GM19372 (cell line): ENCODE measurements at regions not wholly inside any gene's neighbourhood (a gene's known extent, or its start where the extent isn't known, plus 50 kb on each side); places are given as distances from the start of the nearest gene placed in this dataset.

Experiments used
- ATAC-seq: cut with Tn5 transposase; IDR thresholded peaks from one replicate; pipeline ENCODE4 v1.9.1; 2021; ENCODE audit warnings: mild to moderate bottlenecking, low read depth, moderate library complexity; ENCODE audit not compliant: unreplicated experiment

DNA sequence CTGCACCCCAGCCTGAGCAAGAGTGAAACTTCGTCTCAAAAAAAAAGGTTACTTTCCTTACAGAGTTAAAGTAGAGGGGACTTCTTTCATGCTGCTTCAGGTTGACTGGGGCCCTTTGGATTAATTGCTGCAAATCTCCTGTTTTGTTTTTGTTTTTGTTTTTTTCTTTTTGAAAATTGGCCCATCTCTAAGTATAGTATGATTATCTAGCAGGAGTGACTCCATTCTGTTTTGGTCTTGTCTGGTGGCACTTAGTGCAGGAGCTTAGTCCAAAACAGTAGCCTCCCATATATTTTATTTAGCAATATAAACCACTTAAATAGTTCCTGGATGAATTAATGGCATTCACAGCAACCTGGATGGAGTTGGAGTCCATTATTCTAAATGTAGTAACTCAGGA, 113.0 kb downstream of the RPL22L1 start:
- ATAC-seq, result no peak

DNA sequence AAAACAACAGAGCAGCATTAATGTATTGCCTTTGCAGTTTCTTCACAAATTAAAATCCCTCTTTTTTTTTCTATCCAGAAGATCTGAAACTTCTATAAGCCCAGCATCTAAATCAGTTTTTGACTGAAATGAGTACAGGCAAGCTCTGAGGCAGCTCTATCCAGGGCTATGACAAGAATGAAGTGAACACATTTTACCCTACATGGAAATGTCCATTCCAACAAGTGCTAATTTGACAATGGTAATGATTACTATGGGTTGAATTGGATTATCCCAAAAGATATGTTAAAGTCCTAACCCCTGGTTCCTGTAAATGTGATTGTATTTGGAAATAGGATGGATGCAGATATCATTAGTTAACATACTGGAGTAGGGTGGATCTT, 115.7 kb downstream of the RPL22L1 start:
- ATAC-seq, result no peak

GRCh38 chr3:170753421-170754310, 116.3 kb downstream of the RPL22L1 start:
- no peak for ATAC-seq

DNA sequence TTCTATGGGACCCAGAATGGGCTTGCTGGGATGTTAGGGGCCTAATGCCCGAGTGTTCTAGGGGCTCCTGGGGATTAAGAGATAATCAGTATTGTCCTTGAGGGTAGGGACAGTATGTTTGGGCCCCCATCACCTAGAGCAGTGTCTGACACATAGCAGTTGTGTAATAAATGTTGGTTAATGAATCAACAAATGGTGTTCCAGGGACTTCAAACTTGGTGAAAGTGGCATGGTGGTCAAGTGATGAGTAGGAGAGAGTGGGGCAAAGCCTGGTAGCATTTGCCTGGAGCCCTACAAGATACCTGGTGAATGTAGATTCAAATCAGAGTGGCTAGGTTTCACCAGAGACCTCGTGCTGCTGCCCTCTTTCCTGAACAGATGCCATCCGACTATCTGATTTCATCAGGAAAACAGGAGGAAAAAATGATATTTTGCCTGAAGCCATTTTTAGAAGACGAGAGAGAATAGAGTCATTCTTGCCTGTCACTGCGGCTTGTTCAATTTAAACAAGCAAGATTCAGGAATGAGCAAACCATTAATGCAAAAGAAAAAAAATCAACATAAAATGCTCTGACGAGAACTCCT, 117.3 kb downstream of the RPL22L1 start:
- ATAC-seq, result no peak

DNA sequence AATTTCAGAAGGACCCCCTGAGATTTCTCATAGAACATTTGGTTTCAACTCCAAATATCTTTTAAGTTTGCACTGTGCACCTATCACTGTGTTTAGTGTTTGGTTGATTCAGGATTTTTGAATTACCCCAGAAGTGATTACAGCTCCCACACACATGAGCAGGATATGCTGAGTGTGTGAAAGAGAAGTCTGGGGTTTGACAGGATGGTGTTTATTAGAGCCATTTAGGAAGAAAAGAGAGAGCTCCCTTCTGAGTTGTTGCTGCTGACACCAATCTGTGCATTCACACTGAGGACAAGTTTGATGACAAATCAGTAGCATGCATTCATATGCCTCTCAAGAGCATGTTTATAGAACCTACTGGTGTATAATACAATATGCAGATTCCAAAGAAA, 118.1 kb downstream of the RPL22L1 start:
- ATAC-seq, result no peak

- ATAC-seq, result no peak
Measured at GRCh38 chr3:170751083-170751898, 118.7 kb downstream of the RPL22L1 start.

GRCh38 chr3:170750478-170750830, 119.5 kb downstream of the RPL22L1 start:
- no peak for ATAC-seq

GRCh38 chr3:170749765-170750477, 120.1 kb downstream of the RPL22L1 start:
- ATAC-seq, result no peak

- ATAC-seq, result no peak
Measured at GRCh38 chr3:170749185-170749584, 120.8 kb downstream of the RPL22L1 start.

DNA sequence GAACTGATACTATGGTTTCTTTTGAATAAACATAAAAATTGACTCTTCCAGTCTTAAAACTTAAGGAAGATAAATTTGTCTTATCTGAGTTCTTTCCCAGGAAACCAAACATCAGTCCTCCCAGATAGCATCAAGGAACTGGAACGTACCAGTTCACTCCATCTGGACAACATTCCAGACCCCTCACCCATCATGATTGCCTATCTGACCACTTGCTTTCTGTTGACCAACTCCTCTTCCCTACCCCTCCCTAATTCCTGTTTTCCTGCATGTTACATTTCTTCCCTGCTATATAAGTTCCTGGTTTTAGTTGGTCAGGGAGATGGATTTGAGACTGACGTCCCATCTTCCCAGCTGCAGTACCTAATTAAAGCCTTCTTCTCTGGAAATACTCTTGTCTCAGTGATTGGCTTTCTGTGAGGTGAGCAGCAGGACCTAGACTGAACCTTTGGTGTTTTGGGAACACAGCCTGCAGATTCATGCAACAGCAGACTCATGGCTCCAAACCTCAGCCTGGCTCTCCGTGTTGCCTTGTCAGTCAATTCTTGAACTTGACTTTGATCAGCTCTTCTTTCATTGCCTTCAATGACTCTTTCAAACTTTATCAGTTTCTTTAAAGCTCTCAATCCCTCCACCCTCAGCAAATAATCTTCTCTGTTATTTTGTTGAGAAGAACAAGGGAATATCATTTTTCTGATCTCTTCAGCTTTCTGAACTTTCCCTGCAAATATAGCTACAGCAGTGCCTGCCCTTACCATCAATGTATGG, 123.6 kb downstream of the RPL22L1 start:
- no peak for ATAC-seq

DNA sequence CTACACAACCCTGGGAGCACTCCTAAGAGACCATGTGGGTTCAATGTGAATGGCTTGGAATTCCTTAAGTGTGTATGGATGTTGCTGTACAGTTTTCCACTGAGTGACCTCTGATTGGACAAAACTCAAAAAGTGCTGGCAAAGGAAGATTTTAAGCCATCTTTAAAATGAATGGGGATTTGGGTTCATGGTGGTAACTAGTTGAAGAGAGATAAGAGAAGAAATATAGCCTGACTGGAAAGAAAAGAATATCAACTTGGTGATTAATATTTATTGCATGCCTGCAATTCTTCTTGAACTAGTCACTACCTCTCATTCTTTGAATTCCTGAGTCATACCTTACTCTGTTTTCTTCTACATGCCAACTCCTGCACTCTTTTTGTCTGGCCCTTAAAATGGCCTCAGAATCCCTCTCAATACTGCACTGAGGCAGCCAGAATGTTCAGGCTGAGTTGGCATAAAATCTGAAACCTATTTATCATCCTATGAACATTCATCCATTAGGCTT, 124.7 kb downstream of the RPL22L1 start:
- no peak for ATAC-seq

- no peak for ATAC-seq
Measured at GRCh38 chr3:170741756-170742529, 128.1 kb downstream of the RPL22L1 start.

GRCh38 chr3:170740726-170741591, 129.0 kb downstream of the RPL22L1 start:
- ATAC-seq, result no peak

DNA sequence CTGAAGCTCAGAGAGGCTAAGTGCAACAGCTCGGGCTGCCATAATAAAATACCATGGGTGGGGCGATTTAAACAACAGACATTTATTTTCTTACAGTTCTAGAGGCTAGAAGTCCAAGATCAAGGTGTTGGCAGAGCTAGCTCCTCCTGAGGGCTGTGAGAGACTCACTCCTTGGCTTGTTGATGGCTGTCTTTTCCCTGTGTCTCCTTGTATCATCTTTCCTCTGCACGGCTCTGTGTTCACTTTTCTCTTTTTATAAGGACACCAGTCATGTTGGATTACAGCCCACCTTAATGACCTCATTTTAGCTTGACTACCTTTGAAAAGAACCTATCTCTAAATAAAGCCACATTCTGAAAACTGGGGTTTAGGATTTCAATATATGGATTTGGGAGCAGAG, 129.7 kb downstream of the RPL22L1 start:
- no peak for ATAC-seq

GRCh38 chr3:170739410-170739809, 130.6 kb downstream of the RPL22L1 start:
- no peak for ATAC-seq

DNA sequence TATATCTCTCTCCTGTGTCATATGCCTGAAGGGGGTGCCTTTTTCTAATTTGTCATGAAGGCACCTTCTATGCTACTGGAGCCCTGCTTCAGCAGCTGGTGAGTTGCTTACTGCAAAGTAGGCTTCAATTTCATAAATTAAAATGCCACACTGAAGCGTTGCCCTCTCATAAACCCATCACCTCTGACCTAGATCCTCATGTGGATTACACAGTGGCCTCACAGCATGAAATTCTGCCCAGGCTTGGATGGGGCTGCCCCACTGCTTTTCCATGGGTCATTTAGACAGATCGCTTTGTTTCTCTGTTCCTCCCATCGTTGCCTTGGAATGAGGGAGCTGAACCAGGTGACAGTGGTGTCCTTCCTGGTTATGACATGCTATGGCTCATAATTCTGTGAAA, 131.2 kb downstream of the RPL22L1 start:
- ATAC-seq, result no peak

GRCh38 chr3:170737498-170738162, 132.4 kb downstream of the RPL22L1 start:
- ATAC-seq, result no peak

DNA sequence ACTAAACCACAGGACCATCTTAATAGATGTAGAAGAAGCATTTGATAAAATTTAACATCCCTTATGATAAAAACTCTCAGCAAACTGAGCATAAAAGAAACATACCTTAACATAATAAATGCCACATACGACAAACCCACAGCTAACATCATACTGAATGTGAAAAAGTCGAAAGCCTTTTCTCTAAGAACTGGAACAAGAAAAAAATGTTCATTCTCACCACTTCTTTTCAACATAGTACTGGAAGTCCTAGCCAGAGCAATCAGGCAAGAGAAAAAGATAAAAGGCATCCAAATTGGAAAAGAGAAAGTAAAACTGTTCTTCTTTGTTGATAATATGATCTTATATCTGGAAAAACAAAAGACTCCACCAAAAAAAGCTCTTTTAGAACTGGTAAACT, 134.2 kb downstream of the RPL22L1 start:
- ATAC-seq, result no peak
